GM13976 (cell line): ENCODE measurements at regions not wholly inside any gene's neighbourhood (a gene's known extent, or its start where the extent isn't known, plus 50 kb on each side); places are given as distances from the start of the nearest gene placed in this dataset.

Experiments used
- DNase-seq: peaks from one replicate; pipeline ENCODE4 v3.0.0; 2012; ENCODE audit warnings: low spot score
- CTCF ChIP-seq: IDR thresholded peaks from 2 replicates; pipeline ENCODE4 v1.5.1; 2012; ENCODE audit warnings: borderline replicate concordance, mild to moderate bottlenecking; ENCODE audit not compliant: insufficient read depth; ENCODE audit errors: extremely low read depth, missing control alignments, control extremely low read depth
- in situ Hi-C: fragments of 300-500 bp; cut with MboI; formaldehyde crosslinking; loops from one replicate; pipeline ENCODE4 v1.12.0; 2022; ENCODE audit warnings: low sequenced_read_pairs, mixed read lengths, inconsistent platforms; ENCODE audit not compliant: unreplicated experiment

- no peak for DNase-seq
- in situ Hi-C loops, result no loop called here
- TF ChIP-seq CTCF, result no peak
Measured at GRCh38 chr15:62552444-62552843, 387.4 kb upstream of the C2CD4B start.

- no peak for TF ChIP-seq CTCF
- in situ Hi-C loops, result no loop called here
- DNase-seq, result no peak
Measured at GRCh38 chr15:62553911-62554563, 389.0 kb upstream of the C2CD4B start.

- no peak for DNase-seq
- TF ChIP-seq CTCF, result no peak
- in situ Hi-C loops, result no loop called here
Measured at GRCh38 chr15:62558640-62559380, 393.7 kb upstream of the C2CD4B start.

GRCh38 chr15:62559381-62559733 lies 394.3 kb upstream of the C2CD4B start:
- no peak for DNase-seq
- in situ Hi-C loops, result no loop called here
- TF ChIP-seq CTCF, result no peak

GRCh38 chr15:62561059-62561519 lies 396.0 kb upstream of the C2CD4B start:
- no peak for TF ChIP-seq CTCF
- DNase-seq, result no peak
- in situ Hi-C loops, result no loop called here

GRCh38 chr15:62561571-62561970 lies 396.5 kb upstream of the C2CD4B start:
- TF ChIP-seq CTCF, result no peak
- DNase-seq, result no peak
- in situ Hi-C loops, result no loop called here
